GM13977 (cell line): ENCODE measurements at regions not wholly inside any gene's neighbourhood (a gene's known extent, or its start where the extent isn't known, plus 50 kb on each side); places are given as distances from the start of the nearest gene placed in this dataset.
"Not testable (repeated sequence)": the region's sequence is repeated elsewhere in the genome, so short reads cannot be mapped to it uniquely, and the experiment has no call there.

Source experiments
- DNase-seq: peaks from one replicate; pipeline ENCODE4 v3.0.0; 2012; ENCODE audit warnings: low spot score
- CTCF ChIP-seq: IDR thresholded peaks from 2 replicates; pipeline ENCODE4 v1.5.1; 2012; ENCODE audit warnings: mild to moderate bottlenecking, control low read depth; ENCODE audit not compliant: insufficient read depth; ENCODE audit errors: extremely low read depth, missing control alignments
- in situ Hi-C: fragments of 300-500 bp; cut with MboI; formaldehyde crosslinking; loops from one replicate; pipeline ENCODE4 v1.12.0; 2022; ENCODE audit warnings: low sequenced_read_pairs, low pct_unique_long_range_greater_than_20kb, mixed read lengths, inconsistent platforms; ENCODE audit not compliant: unreplicated experiment

- TF ChIP-seq CTCF = no peak
- no peak for DNase-seq
- in situ Hi-C loops = no loop called here
Observed at GRCh38 chr2:16933355-16933754, 267.7 kb upstream of the CYRIA start.

GRCh38 chr2:16932826-16933225 lies 267.2 kb upstream of the CYRIA start:
- in situ Hi-C loops = no loop called here
- no peak for TF ChIP-seq CTCF
- no peak for DNase-seq

GRCh38 chr2:16931441-16931840 lies 265.8 kb upstream of the CYRIA start:
- DNase-seq = no peak
- in situ Hi-C loops = no loop called here
- no peak for TF ChIP-seq CTCF

GRCh38 chr2:16927398-16927797 lies 261.8 kb upstream of the CYRIA start:
- no peak for DNase-seq
- in situ Hi-C loops = no loop called here
- no peak for TF ChIP-seq CTCF

GRCh38 chr2:16925145-16925544 lies 259.5 kb upstream of the CYRIA start:
- DNase-seq = no peak
- no peak for TF ChIP-seq CTCF
- in situ Hi-C loops = no loop called here

- DNase-seq, in situ Hi-C loops: not testable (repeated sequence)
Observed at GRCh38 chr2:16915341-16915755, 249.7 kb upstream of the CYRIA start.

- TF ChIP-seq CTCF = no peak
- in situ Hi-C loops = no loop called here
- DNase-seq = no peak
Observed at GRCh38 chr2:16911746-16912145, 246.1 kb upstream of the CYRIA start.
